ENCODE measurements at regions not wholly inside any gene's neighbourhood (a gene's known extent, or its start where the extent isn't known, plus 50 kb on each side); places are given as distances from the start of the nearest gene placed in this dataset.

GRCh38 chr10:21337171-21337792, 188.2 kb downstream of the SKIDA1 start:
- TF ChIP-seq POLR2A (IDR thresholded peaks at IDR 0.05; ENCODE audit: low read depth, low read length) (no peak), POLR2AphosphoS5 (IDR thresholded peaks at IDR 0.05; ENCODE audit: low read depth, low read length) (no peak), SPI1 (IDR thresholded peaks at IDR 0.05; ENCODE audit: low read depth, low read length) (no peak), TAF1 (IDR thresholded peaks at IDR 0.05; ENCODE audit: low read depth, low read length) (no peak)

Measured in GM12891 (cell line).